Panc1 (cell line): ENCODE measurements at regions not wholly inside any gene's neighbourhood (a gene's known extent, or its start where the extent isn't known, plus 50 kb on each side); places are given as distances from the start of the nearest gene placed in this dataset.

Experiments
- ATAC-seq: fragments of 200-7000 bp; cut with Tn5 transposase; 2 replicates; pipeline ENCODE4 v1.9.1; 2020; ENCODE audit warnings: mild to moderate bottlenecking, moderate library complexity
- BruUV-seq: library from RNA; stranded (reverse); fragments of 400-500 nt; replicated peaks from 2 replicates; lab custom pipeline; 2021; lab: Mats Ljungman, UMichigan
- CTCF ChIA-PET: fragments of 300-600 bp; sonication (Branson Sonifier 250); formaldehyde crosslinking; loops from one replicate; lab custom pipeline; 2022; ENCODE audit warnings: antibody characterized with exemption; lab: Charles Lee
- POLR2A ChIA-PET: fragments of 300-600 bp; sonication (Branson Sonifier 250); formaldehyde crosslinking; loops from one replicate; lab custom pipeline; 2022; ENCODE audit warnings: antibody characterized with exemption; lab: Charles Lee
- DNase-seq: peaks from one replicate; pipeline ENCODE4 v3.0.0-alpha.2; 2010; ENCODE audit warnings: low read depth, low spot score
- H3K27ac ChIP-seq: 2 replicates; pipeline ENCODE4 v1.5.1; 2011; ENCODE audit warnings: mild to moderate bottlenecking, low read length, inconsistent platforms
- H3K27me3 ChIP-seq: fragments of 200-500 bp; sonication (Bioruptor generic); 2 replicates; pipeline ENCODE4 v1.6.0; 2014; ENCODE audit warnings: low read length, inconsistent platforms; ENCODE audit not compliant: control insufficient read depth, insufficient read depth
- H3K36me3 ChIP-seq: fragments of 200-500 bp; sonication (Bioruptor generic); 2 replicates; pipeline ENCODE4 v1.5.1; 2014; ENCODE audit warnings: inconsistent platforms, mild to moderate bottlenecking, low read length, moderate library complexity; ENCODE audit not compliant: control insufficient read depth, insufficient read depth
- H3K4me1 ChIP-seq: 2 replicates; pipeline ENCODE4 v1.5.1; 2011; ENCODE audit warnings: inconsistent platforms, mild to moderate bottlenecking, low read length, moderate library complexity; ENCODE audit not compliant: control insufficient read depth, insufficient read depth
- H3K4me3 ChIP-seq, 2 experiments: 2 replicates each; pipeline ENCODE4 v1.5.1; 2011 to 2012; ENCODE audit warnings: low read depth in 2 of 2, low read length in 2 of 2, mild to moderate bottlenecking in 2 of 2, inconsistent platforms in 1 of 2, moderate library complexity in 1 of 2
- H3K9me3 ChIP-seq: fragments of 200-500 bp; sonication (Bioruptor generic); 2 replicates; pipeline ENCODE4 v1.5.1; 2014; ENCODE audit warnings: low read depth, mild to moderate bottlenecking, inconsistent platforms, low read length, moderate library complexity; ENCODE audit not compliant: control insufficient read depth, insufficient read depth
- CTCF ChIP-seq: fragments of 450-650 bp; IDR thresholded peaks from 2 replicates; pipeline ENCODE4 v1.5.1; 2017; ENCODE audit warnings: mild to moderate bottlenecking
- POLR2AphosphoS5 ChIP-seq: IDR thresholded peaks from 2 replicates; pipeline ENCODE4 v1.6.1; 2012; ENCODE audit warnings: mild to moderate bottlenecking, low read depth, low read length, moderate library complexity
- REST ChIP-seq, 2 experiments: IDR thresholded peaks; 2 replicates each; pipeline ENCODE4 v1.6.1; 2011 to 2012; ENCODE audit warnings: low read depth in 2 of 2, control low read depth in 1 of 2, low read length in 1 of 2, mild to moderate bottlenecking in 1 of 2, moderate library complexity in 1 of 2; ENCODE audit not compliant: insufficient read depth in 1 of 2
- SIN3A ChIP-seq: IDR thresholded peaks from 2 replicates; pipeline ENCODE4 v1.6.1; 2012; ENCODE audit warnings: low read depth, mild to moderate bottlenecking, low read length, moderate library complexity, borderline replicate concordance; ENCODE audit not compliant: insufficient read depth
- TCF7L2 ChIP-seq: IDR thresholded peaks from 2 replicates; pipeline ENCODE4 v1.6.1; 2011; ENCODE audit warnings: mild to moderate bottlenecking, low read depth, low read length, inconsistent platforms
- in situ Hi-C: cut with HindIII; loops from 2 replicates; pipeline ENCODE4 v1.10.0; 2016; ENCODE audit warnings: low sequenced_read_pairs, low pct_unique_long_range_greater_than_20kb
- intact Hi-C: fragments of 100-400 bp; cut with micrococcal nuclease; formaldehyde crosslinking; loops from one replicate; pipeline ENCODE4 v1.10.0; 2022; ENCODE audit not compliant: unreplicated experiment

DNA sequence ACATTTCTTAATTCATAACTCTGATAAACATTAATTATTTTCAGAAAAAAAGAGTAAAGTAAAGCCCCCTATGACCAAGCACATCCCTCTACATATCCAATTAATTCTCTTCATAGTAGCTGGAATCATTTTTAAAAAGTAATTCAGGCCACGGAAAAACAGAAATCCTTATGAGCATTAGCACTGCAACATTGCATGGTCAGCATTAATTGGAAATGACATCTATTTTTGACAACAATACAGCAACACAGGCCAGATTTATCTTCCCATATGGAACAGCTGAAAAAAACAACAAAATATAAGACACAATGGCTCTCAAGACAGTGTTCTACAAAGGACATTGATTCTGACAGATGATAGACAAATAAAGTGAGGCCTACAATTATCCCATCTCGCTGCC lies 236.6 kb downstream of the TMA16 start:
- no TSS peak for BruUV-seq
- ATAC-seq: no peak
- in situ Hi-C loops: no loop called here
- H3K4me3 ChIP-seq: no peak overlapping the region
- TF ChIP-seq POLR2AphosphoS5: no peak
- TF ChIP-seq SIN3A: no peak
- TF ChIP-seq TCF7L2: no peak
- no peak for TF ChIP-seq REST (IDR thresholded peaks at IDR 0.05; ENCODE audit: insufficient read depth in 1 of 2, low read depth in 2 of 2, low read length in 1 of 2)
- no peak for TF ChIP-seq CTCF
- H3K27me3 ChIP-seq: no peaks in the 10 kb centered on the region
- intact Hi-C loops: no loop called here
- no peak overlapping the region for H3K27ac ChIP-seq
- H3K9me3 ChIP-seq: no peaks in the 10 kb centered on the region
- no peaks in the 10 kb centered on the region for H3K4me1 ChIP-seq
- ChIA-PET POLR2A (no interaction called here), CTCF (no interaction called here)
- DNase-seq: no peak
- H3K36me3 ChIP-seq: no peaks in the 10 kb centered on the region

GRCh38 chr4:163732473-163732872 lies 238.0 kb downstream of the TMA16 start:
- in situ Hi-C loops: no loop called here

More at GRCh38 chr4:163732473-163732872, 238.0 kb downstream of the TMA16 start:
- no peak overlapping the region for H3K4me3 ChIP-seq
- intact Hi-C loops: no loop called here
- no peak for TF ChIP-seq REST (IDR thresholded peaks at IDR 0.05; ENCODE audit: insufficient read depth in 1 of 2, low read depth in 2 of 2, low read length in 1 of 2)
- TF ChIP-seq SIN3A: no peak
- no peak overlapping the region for H3K27ac ChIP-seq
- no peaks in the 10 kb centered on the region for H3K4me1 ChIP-seq
- ChIA-PET CTCF (no interaction called here), POLR2A (no interaction called here)
- ATAC-seq (no peak), DNase-seq (no peak)
- H3K9me3 ChIP-seq: no peaks in the 10 kb centered on the region
- H3K36me3 ChIP-seq: no peaks in the 10 kb centered on the region
- H3K27me3 ChIP-seq: no peaks in the 10 kb centered on the region
- no TSS peak for BruUV-seq
